ENCODE measurements at regions not wholly inside any gene's neighbourhood (a gene's known extent, or its start where the extent isn't known, plus 50 kb on each side); places are given as distances from the start of the nearest gene placed in this dataset.

DNA sequence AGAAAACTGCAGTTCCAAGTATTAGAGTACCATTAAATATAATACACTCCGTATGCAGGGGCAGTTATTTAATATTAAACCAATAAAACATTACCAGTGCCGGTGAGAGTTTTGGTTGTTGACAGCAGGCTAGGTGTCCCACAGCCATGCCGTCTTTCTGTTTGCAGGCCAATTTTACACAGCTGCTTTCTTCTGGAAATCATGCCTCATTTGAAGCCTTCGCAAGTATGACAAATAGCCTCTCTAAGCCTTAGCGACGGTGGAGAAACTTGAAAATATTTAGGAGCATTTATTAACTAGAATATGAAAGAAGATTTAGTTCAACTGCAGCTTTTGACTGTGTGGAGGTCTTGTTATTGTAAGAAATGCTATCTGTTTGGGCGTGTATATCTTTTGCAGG is 226.0 kb downstream of the BMP2 start:
- TF ChIP-seq, protein P1, sequence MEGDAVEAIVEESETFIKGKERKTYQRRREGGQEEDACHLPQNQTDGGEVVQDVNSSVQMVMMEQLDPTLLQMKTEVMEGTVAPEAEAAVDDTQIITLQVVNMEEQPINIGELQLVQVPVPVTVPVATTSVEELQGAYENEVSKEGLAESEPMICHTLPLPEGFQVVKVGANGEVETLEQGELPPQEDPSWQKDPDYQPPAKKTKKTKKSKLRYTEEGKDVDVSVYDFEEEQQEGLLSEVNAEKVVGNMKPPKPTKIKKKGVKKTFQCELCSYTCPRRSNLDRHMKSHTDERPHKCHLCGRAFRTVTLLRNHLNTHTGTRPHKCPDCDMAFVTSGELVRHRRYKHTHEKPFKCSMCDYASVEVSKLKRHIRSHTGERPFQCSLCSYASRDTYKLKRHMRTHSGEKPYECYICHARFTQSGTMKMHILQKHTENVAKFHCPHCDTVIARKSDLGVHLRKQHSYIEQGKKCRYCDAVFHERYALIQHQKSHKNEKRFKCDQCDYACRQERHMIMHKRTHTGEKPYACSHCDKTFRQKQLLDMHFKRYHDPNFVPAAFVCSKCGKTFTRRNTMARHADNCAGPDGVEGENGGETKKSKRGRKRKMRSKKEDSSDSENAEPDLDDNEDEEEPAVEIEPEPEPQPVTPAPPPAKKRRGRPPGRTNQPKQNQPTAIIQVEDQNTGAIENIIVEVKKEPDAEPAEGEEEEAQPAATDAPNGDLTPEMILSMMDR (IDR thresholded peaks at IDR 0.05), result no peak
- TF ChIP-seq POLR2A (IDR thresholded peaks at IDR 0.05), result no peak

Measured in transverse colon (tissue), 3 donors.